K562 (cell line): ENCODE measurements at regions not wholly inside any gene's neighbourhood (a gene's known extent, or its start where the extent isn't known, plus 50 kb on each side); places are given as distances from the start of the nearest gene placed in this dataset.

Source experiments
- ATAC-seq: fragments of 200-7000 bp; cut with Tn5 transposase; 3 replicates; pipeline ENCODE4 v1.9.1; 2020; ENCODE audit warnings: moderate library complexity
- BruUV-seq: library from RNA; stranded (reverse); fragments of 400-500 nt; replicated peaks from 2 replicates; lab custom pipeline; 2021; lab: Mats Ljungman, UMichigan
- CTCF ChIA-PET: fragments of 300-600 bp; formaldehyde crosslinking; extraction: SDS; loops from one replicate; lab custom pipeline; 2021; ENCODE audit warnings: low intra/inter-chr PET ratio; lab: Yijun Ruan, JAX
- POLR2A ChIA-PET: fragments of 300-600, 350-650 bp; sonication (Branson Sonifier 250); formaldehyde crosslinking; extraction: SDS; loops from one replicate; lab custom pipeline; 2021; ENCODE audit warnings: antibody characterized with exemption, inconsistent platforms; lab: Yijun Ruan, JAX
- DNase-seq, 4 experiments: peaks; one replicate each; pipeline versions ENCODE4 v3.0.0 to v3.0.0-alpha.2; 2011 to 2018; ENCODE audit warnings: low spot score in 3 of 4, mixed read lengths in 3 of 4; ENCODE audit errors: extremely low read depth in 1 of 4
- FAIRE-seq: peaks from 2 replicates; lab custom pipeline; 2011; peaks lifted over from hg19 to GRCh38; lab: Jason Lieb, UNC
- H2AFZ ChIP-seq: 2 replicates; pipeline ENCODE4 v1.6.0; 2011; ENCODE audit warnings: low read depth, low read length, control low read depth, inconsistent platforms
- H3K27ac ChIP-seq: fragments of 200-600 bp; 3 replicates; pipeline ENCODE4 v1.8.0; 2011; ENCODE audit warnings: low read depth, mild to moderate bottlenecking, control low read depth, inconsistent platforms, low read length, moderate library complexity, mixed read lengths; ENCODE audit errors: extremely low read depth
- H3K27me3 ChIP-seq, 2 experiments: fragments of 300-600 bp in 1 of 2; 2 replicates in 1 of 2; 3 replicates in 1 of 2; pipeline versions ENCODE4 v1.6.0 to v1.8.0; 2011; ENCODE audit warnings: inconsistent platforms in 2 of 2, low read length in 2 of 2, mild to moderate bottlenecking in 1 of 2, mixed read lengths in 1 of 2, moderate library complexity in 1 of 2; ENCODE audit not compliant: control insufficient read depth in 2 of 2, insufficient read depth in 2 of 2
- H3K36me3 ChIP-seq: fragments of 300-600 bp; 3 replicates; pipeline ENCODE4 v1.8.0; 2011; ENCODE audit warnings: mild to moderate bottlenecking, low read length, inconsistent platforms; ENCODE audit not compliant: control insufficient read depth, insufficient read depth
- H3K4me1 ChIP-seq, 2 experiments: fragments of 200-600 bp in 1 of 2; replicated peaks in 1 of 2; 2 replicates in 1 of 2; 3 replicates in 1 of 2; pipeline versions ENCODE4 v1.5.1 to v1.8.0; 2011; ENCODE audit warnings: inconsistent platforms in 2 of 2, low read length in 2 of 2, mild to moderate bottlenecking in 1 of 2, mixed read lengths in 1 of 2, moderate library complexity in 1 of 2; ENCODE audit not compliant: control insufficient read depth in 2 of 2, insufficient read depth in 2 of 2
- H3K4me2 ChIP-seq: 2 replicates; pipeline ENCODE4 v1.6.1; 2011; ENCODE audit warnings: low read length, control low read depth, inconsistent platforms, mixed read lengths; ENCODE audit not compliant: insufficient read depth
- H3K4me3 ChIP-seq: fragments of 200-600 bp; sonication (generic), shearing (Covaris generic); 2 replicates; pipeline ENCODE4 v1.5.1; 2016; ENCODE audit warnings: control low read depth, inconsistent platforms
- H3K79me2 ChIP-seq: fragments of 200-600 bp; 3 replicates; pipeline ENCODE4 v1.8.0; 2011; ENCODE audit warnings: low read length, inconsistent platforms; ENCODE audit not compliant: control insufficient read depth, insufficient read depth
- H3K9ac ChIP-seq, 2 experiments: 2 replicates each; pipeline versions ENCODE4 v1.6.0 to v1.6.1; 2011; ENCODE audit warnings: low read depth in 2 of 2, low read length in 2 of 2, control low read depth in 1 of 2, inconsistent platforms in 1 of 2, mild to moderate bottlenecking in 1 of 2, mixed read lengths in 1 of 2; ENCODE audit not compliant: insufficient read depth in 1 of 2
- H3K9me1 ChIP-seq: one replicate; pipeline ENCODE4 v1.6.0; 2011; ENCODE audit warnings: inconsistent platforms, mild to moderate bottlenecking, low read length, moderate library complexity; ENCODE audit not compliant: control insufficient read depth, insufficient read depth
- H3K9me3 ChIP-seq: replicated peaks from 2 replicates; pipeline ENCODE4 v1.5.1; 2011; ENCODE audit warnings: low read depth, low read length, inconsistent platforms; ENCODE audit not compliant: control insufficient read depth, insufficient read depth
- H4K20me1 ChIP-seq: replicated peaks from 2 replicates; pipeline ENCODE4 v1.6.1; 2011; ENCODE audit warnings: low read length, inconsistent platforms, mixed read lengths; ENCODE audit not compliant: control insufficient read depth, insufficient read depth
- CAMTA2 ChIP-seq: fragments of 250-450 bp; sonication (Bioruptor Pico); conservative IDR thresholded peaks from 2 replicates; pipeline ENCODE4 v1.5.1; 2022
- CEBPG ChIP-seq, 3 experiments: fragments of 200-800 bp in 1 of 3; sonication (Bioruptor generic) in 1 of 3; sonication (generic) in 1 of 3; formaldehyde crosslinking in 1 of 3; IDR thresholded peaks in 2 of 3; conservative IDR thresholded peaks in 1 of 3; 2 replicates each; pipeline versions ENCODE4 v1.6.1 to v1.8.0; 2016 to 2022; ENCODE audit warnings: missing compliant biosample characterization in 2 of 3, missing genetic modification characterization in 2 of 3, mild to moderate bottlenecking in 1 of 3, missing genetic modification reagents in 1 of 3
- EP400 ChIP-seq: fragments of 450-650 bp; IDR thresholded peaks from 2 replicates; pipeline ENCODE4 v1.6.1; 2017; ENCODE audit warnings: antibody characterized with exemption, mild to moderate bottlenecking, moderate library complexity
- ESRRA ChIP-seq: fragments of 450-650 bp; IDR thresholded peaks from 2 replicates; pipeline ENCODE4 v1.6.1; 2014; ENCODE audit warnings: low read depth, mild to moderate bottlenecking, moderate library complexity, borderline replicate concordance
- JUNB ChIP-seq: fragments of 450-650 bp; formaldehyde crosslinking; conservative IDR thresholded peaks from 2 replicates; pipeline ENCODE4 v1.4.0; 2020; ENCODE audit warnings: mild to moderate bottlenecking
- NCOA1 ChIP-seq: fragments of 450-650 bp; IDR thresholded peaks from 2 replicates; pipeline ENCODE4 v1.6.1; 2016; ENCODE audit warnings: low read depth
- NEUROD1 ChIP-seq: fragments of 150-350 bp; IDR thresholded peaks from 2 replicates; pipeline ENCODE4 v1.6.1; 2014; ENCODE audit warnings: borderline replicate concordance, low read length, low read depth; ENCODE audit not compliant: partially characterized antibody
- NR1H2 ChIP-seq: sonication (generic); formaldehyde crosslinking; IDR thresholded peaks from 2 replicates; pipeline ENCODE4 v1.4.0; 2020; ENCODE audit warnings: mild to moderate bottlenecking, missing genetic modification reagents
- RBM15 ChIP-seq: fragments of 200-400 bp; formaldehyde crosslinking; IDR thresholded peaks from 2 replicates; pipeline ENCODE4 v1.6.1; 2018; ENCODE audit warnings: mild to moderate bottlenecking, low read length, moderate library complexity; ENCODE audit not compliant: insufficient read depth
- RBM17 ChIP-seq: fragments of 200-400 bp; formaldehyde crosslinking; IDR thresholded peaks from 2 replicates; pipeline ENCODE4 v1.6.1; 2017; ENCODE audit warnings: low read depth, mild to moderate bottlenecking, low read length, borderline replicate concordance
- SMARCB1 ChIP-seq: IDR thresholded peaks from 2 replicates; pipeline ENCODE4 v1.6.1; 2011; ENCODE audit warnings: improper control_type of control experiment, low read depth; ENCODE audit not compliant: insufficient read length
- TAL1 ChIP-seq: fragments of 450-650 bp; IDR thresholded peaks from 2 replicates; pipeline ENCODE4 v1.6.1; 2016; ENCODE audit warnings: mild to moderate bottlenecking
- XRCC5 ChIP-seq: fragments of 200-400 bp; formaldehyde crosslinking; IDR thresholded peaks from 2 replicates; pipeline ENCODE4 v1.6.1; 2017; ENCODE audit warnings: low read depth, mild to moderate bottlenecking, low read length
- ZNF316 ChIP-seq: fragments of 450-650 bp; IDR thresholded peaks from 2 replicates; pipeline ENCODE4 v1.6.1; 2016
- WGBS: fragments of 100-300 bp; shearing (Covaris generic); methylation state at CpG from one replicate; pipeline ENCODE4 v1.1.6; 2016; ENCODE audit warnings: low coverage, mixed read lengths; ENCODE audit not compliant: insufficient coverage; ENCODE audit errors: missing lambda C conversion rate; 5-methylcytosine and 5-hydroxymethylcytosine counted together
- in situ Hi-C: fragments of 300-500 bp; cut with MboI; formaldehyde crosslinking; loops from 4 replicates; pipeline ENCODE4 v1.15.0; 2018; ENCODE audit warnings: inconsistent platforms, mixed read lengths
- intact Hi-C: fragments of 100-400 bp; cut with micrococcal nuclease; formaldehyde crosslinking; loops from 2 replicates; pipeline ENCODE4 v1.14.2; 2022
- TF ChIP-seq, protein P1 (sequence below): fragments of 250-450 bp; sonication (Bioruptor Pico); IDR thresholded peaks from 2 replicates; pipeline ENCODE4 v1.8.0; 2022; ENCODE audit warnings: inconsistent platforms
- TF ChIP-seq, protein P2 (sequence below): sonication (generic); formaldehyde crosslinking; IDR thresholded peaks from 2 replicates; pipeline ENCODE4 v1.8.1; 2023; ENCODE audit warnings: mild to moderate bottlenecking, missing genetic modification reagents, moderate library complexity
- TF ChIP-seq, protein P3 (sequence below): sonication (generic); formaldehyde crosslinking; IDR thresholded peaks from 2 replicates; pipeline ENCODE4 v1.8.1; 2022; ENCODE audit warnings: missing genetic modification reagents

DNA sequence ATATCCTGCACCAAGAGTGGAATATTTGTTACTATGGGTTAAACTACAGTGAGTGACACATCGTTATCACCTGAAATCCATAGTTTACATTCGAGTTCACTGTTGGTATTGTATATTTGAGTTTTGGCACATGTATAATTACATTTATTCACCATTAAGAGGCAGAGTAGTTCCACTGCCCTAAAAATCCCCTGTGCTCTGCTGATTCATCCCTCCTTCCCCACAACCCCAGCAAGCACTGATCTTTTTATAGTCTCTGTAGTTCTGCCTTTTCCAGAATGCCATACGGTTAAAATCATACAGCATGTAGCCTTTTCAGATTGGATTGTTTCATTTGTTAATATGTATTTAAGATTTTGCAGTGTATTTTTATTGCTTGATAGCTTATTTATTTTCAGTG is 495.2 kb downstream of the DIRAS2 start:
- ChIA-PET POLR2A (no interaction called here), CTCF (no interaction called here)
- no peak for DNase-seq
- Histone ChIP-seq H3K4me1 (no peaks in the 10 kb centered on the region), H2AFZ (no peak overlapping the region), H3K9ac (no peak overlapping the region), H3K79me2 (no peaks in the 10 kb centered on the region), H4K20me1 (no peaks in the 10 kb centered on the region), H3K9me1 (no peaks in the 10 kb centered on the region), H3K4me3 (no peak overlapping the region), H3K4me2 (no peak overlapping the region), H3K27ac (no peak overlapping the region), H3K27me3 (no peaks in the 10 kb centered on the region), H3K36me3 (no peaks in the 10 kb centered on the region), H3K9me3 (no peaks in the 10 kb centered on the region)
- in situ Hi-C loops = loop anchor here (25.0 kb wide), 1 partner anchor 615 kb away; no protein-coding TSS in a partner anchor
- 0% methylated on average over 3 of the region's 3 CpGs for WGBS
- no peak for FAIRE-seq
- intact Hi-C loops = loop anchor here (10.0 kb wide), 1 partner anchor 607 kb away; no protein-coding TSS in a partner anchor
- BruUV-seq = no TSS peak
- TF ChIP-seq ZNF316 = no peak
- TF ChIP-seq NEUROD1 = no peak
- no peak for TF ChIP-seq RBM15
- no peak for TF ChIP-seq JUNB (CRISPR knock-in tag)
- TF ChIP-seq, protein P1, sequence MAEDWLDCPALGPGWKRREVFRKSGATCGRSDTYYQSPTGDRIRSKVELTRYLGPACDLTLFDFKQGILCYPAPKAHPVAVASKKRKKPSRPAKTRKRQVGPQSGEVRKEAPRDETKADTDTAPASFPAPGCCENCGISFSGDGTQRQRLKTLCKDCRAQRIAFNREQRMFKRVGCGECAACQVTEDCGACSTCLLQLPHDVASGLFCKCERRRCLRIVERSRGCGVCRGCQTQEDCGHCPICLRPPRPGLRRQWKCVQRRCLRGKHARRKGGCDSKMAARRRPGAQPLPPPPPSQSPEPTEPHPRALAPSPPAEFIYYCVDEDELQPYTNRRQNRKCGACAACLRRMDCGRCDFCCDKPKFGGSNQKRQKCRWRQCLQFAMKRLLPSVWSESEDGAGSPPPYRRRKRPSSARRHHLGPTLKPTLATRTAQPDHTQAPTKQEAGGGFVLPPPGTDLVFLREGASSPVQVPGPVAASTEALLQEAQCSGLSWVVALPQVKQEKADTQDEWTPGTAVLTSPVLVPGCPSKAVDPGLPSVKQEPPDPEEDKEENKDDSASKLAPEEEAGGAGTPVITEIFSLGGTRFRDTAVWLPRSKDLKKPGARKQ (CRISPR knock-in tag) = no peak
- no peak for TF ChIP-seq NCOA1
- no peak for TF ChIP-seq TAL1
- TF ChIP-seq, protein P2, sequence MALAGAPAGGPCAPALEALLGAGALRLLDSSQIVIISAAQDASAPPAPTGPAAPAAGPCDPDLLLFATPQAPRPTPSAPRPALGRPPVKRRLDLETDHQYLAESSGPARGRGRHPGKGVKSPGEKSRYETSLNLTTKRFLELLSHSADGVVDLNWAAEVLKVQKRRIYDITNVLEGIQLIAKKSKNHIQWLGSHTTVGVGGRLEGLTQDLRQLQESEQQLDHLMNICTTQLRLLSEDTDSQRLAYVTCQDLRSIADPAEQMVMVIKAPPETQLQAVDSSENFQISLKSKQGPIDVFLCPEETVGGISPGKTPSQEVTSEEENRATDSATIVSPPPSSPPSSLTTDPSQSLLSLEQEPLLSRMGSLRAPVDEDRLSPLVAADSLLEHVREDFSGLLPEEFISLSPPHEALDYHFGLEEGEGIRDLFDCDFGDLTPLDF = no peak
- TF ChIP-seq, protein P3, sequence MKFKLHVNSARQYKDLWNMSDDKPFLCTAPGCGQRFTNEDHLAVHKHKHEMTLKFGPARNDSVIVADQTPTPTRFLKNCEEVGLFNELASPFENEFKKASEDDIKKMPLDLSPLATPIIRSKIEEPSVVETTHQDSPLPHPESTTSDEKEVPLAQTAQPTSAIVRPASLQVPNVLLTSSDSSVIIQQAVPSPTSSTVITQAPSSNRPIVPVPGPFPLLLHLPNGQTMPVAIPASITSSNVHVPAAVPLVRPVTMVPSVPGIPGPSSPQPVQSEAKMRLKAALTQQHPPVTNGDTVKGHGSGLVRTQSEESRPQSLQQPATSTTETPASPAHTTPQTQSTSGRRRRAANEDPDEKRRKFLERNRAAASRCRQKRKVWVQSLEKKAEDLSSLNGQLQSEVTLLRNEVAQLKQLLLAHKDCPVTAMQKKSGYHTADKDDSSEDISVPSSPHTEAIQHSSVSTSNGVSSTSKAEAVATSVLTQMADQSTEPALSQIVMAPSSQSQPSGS = no peak
- no peak for TF ChIP-seq ESRRA
- no peak for TF ChIP-seq RBM17
- no peak for TF ChIP-seq XRCC5
- TF ChIP-seq CAMTA2 (CRISPR knock-in tag) = no peak
- no peak for TF ChIP-seq CEBPG (CRISPR knock-in tag; IDR thresholded peaks at IDR 0.05)
- no peak for TF ChIP-seq CEBPG (tag; conservative IDR thresholded peaks at IDR 0.05 in 1 of 2, IDR thresholded peaks at IDR 0.05 in 1 of 2)
- no peak for TF ChIP-seq NR1H2
- no peak for TF ChIP-seq SMARCB1
- no peak for TF ChIP-seq EP400
- no peak for ATAC-seq
